ENCODE measurements at regions not wholly inside any gene's neighbourhood (a gene's known extent, or its start where the extent isn't known, plus 50 kb on each side); places are given as distances from the start of the nearest gene placed in this dataset.

DNA sequence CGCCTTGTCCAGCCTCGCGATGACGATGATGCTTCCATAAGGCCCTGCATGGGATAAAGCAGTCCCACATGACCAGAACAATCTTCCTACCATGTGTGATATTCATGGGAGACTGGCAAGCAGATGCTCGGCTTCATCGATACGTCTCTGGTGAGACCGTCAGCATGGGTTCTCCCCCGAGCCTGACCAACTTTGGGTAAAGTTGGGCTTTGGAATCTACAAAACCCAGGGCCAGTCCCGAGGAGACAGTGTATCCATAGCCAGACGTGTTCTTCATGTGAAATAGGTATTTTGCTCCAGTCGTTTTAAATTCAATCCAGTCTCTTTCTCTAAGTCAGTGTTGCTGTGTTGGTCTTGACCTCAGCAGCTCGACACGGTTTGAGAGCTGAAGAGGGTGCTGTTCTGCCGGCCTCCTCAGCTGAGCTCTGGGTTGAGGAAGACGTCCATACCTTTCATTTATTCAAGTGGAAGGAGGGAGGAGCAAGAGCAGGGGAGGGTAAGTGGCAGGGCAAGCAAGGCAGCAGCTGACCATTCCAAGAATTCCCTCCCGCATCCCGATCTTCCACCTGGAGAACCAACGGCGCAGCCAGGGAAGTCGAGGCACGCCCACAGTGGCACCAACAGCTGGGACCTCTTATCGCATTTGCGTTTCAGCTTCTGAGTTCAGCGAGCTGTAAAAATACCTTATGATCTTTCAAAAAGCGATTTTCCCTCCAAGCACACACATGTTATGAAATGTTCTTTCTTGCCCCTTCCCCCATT, 64.0 kb upstream of the THBS2 start:
- TF ChIP-seq CTCF (IDR thresholded peaks at IDR 0.05 in 4 of 5, conservative IDR thresholded peaks at IDR 0.05 in 1 of 5) (no peak), POLR2A (IDR thresholded peaks at IDR 0.05) (no peak)
